Astrocyte (in vitro differentiated cells and primary cell): ENCODE measurements at regions not wholly inside any gene's neighbourhood (a gene's known extent, or its start where the extent isn't known, plus 50 kb on each side); places are given as distances from the start of the nearest gene placed in this dataset.

Source experiments
- EZH2 ChIP-seq: IDR thresholded peaks from 2 replicates; pipeline ENCODE4 v1.6.1; 2012; ENCODE audit warnings: mild to moderate bottlenecking, low read length, inconsistent platforms; ENCODE audit not compliant: insufficient read depth
- TF ChIP-seq, protein P1 (sequence below): IDR thresholded peaks from 2 replicates; pipeline ENCODE4 v1.5.1; 2011; ENCODE audit warnings: low read depth, mild to moderate bottlenecking, inconsistent platforms, low read length, moderate library complexity; ENCODE audit not compliant: insufficient read depth

DNA sequence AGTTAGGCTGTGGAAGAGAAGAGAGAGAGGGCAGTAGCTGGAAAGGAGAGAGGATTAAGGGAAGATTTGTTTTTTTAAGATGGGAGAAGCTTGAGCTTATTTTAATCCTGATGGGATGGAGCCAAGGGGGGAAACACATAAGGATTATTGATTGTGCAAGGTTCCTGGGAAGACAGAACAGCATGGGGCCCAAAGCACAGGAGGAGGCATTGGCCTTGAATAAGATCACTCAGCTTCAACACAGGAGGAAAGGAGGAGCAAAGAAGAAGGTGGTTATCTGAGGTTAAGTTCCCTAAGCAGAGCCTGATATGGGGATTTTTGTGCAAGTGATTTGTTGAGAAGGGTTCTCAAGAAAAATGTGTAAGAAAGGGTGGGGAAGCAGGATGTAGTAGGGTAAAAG lies 169.8 kb downstream of the ABCC12 start:
- TF ChIP-seq EZH2, result no peak
- TF ChIP-seq, protein P1, sequence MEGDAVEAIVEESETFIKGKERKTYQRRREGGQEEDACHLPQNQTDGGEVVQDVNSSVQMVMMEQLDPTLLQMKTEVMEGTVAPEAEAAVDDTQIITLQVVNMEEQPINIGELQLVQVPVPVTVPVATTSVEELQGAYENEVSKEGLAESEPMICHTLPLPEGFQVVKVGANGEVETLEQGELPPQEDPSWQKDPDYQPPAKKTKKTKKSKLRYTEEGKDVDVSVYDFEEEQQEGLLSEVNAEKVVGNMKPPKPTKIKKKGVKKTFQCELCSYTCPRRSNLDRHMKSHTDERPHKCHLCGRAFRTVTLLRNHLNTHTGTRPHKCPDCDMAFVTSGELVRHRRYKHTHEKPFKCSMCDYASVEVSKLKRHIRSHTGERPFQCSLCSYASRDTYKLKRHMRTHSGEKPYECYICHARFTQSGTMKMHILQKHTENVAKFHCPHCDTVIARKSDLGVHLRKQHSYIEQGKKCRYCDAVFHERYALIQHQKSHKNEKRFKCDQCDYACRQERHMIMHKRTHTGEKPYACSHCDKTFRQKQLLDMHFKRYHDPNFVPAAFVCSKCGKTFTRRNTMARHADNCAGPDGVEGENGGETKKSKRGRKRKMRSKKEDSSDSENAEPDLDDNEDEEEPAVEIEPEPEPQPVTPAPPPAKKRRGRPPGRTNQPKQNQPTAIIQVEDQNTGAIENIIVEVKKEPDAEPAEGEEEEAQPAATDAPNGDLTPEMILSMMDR, result no peak
